ENCODE measurements at regions not wholly inside any gene's neighbourhood (a gene's known extent, or its start where the extent isn't known, plus 50 kb on each side); places are given as distances from the start of the nearest gene placed in this dataset.

- no peak for DNase-seq (ENCODE audit: low read depth, low spot score)
- Histone ChIP-seq H3K4me2 (ENCODE audit: low read length) (no peak overlapping the region), H3K4me3 (replicated peaks in 1 of 2; ENCODE audit: low read depth in 1 of 2, low read length in 2 of 2) (no peak overlapping the region), H3K9me2 (ENCODE audit: insufficient read depth) (no peaks in the 10 kb centered on the region), H2AFZ (ENCODE audit: low read depth, low read length, poor library complexity, severe bottlenecking) (no peak overlapping the region), H3K9me3 (ENCODE audit: control insufficient read depth in 1 of 2, insufficient read depth in 1 of 2, low read depth in 1 of 2, low read length in 2 of 2) (peaks cover 7 to 22% of the 10 kb centered on the region in 2 experiments; a peak in 3 of 4 replicates), H3K36me3 (ENCODE audit: control insufficient read depth in 1 of 2, insufficient read depth in 2 of 2, low read length in 2 of 2) (no peaks in the 10 kb centered on the region), H3K27ac (ENCODE audit: low read depth, low read length) (no peak overlapping the region), H4K20me1 (ENCODE audit: insufficient read depth) (no peaks in the 10 kb centered on the region), H3K9ac (ENCODE audit: low read length) (no peak overlapping the region), H3K27me3 (ENCODE audit: insufficient read depth, low read length) (no peaks in the 10 kb centered on the region), H3K79me2 (ENCODE audit: insufficient read depth, low read length) (no peaks in the 10 kb centered on the region), H3K4me1 (ENCODE audit: control insufficient read depth in 1 of 2, insufficient read depth in 2 of 2, low read length in 2 of 2) (no peaks in the 10 kb centered on the region)
- TF ChIP-seq CBX3 (IDR thresholded peaks at IDR 0.05; ENCODE audit: low read depth): no peak
- TF ChIP-seq, protein P1, sequence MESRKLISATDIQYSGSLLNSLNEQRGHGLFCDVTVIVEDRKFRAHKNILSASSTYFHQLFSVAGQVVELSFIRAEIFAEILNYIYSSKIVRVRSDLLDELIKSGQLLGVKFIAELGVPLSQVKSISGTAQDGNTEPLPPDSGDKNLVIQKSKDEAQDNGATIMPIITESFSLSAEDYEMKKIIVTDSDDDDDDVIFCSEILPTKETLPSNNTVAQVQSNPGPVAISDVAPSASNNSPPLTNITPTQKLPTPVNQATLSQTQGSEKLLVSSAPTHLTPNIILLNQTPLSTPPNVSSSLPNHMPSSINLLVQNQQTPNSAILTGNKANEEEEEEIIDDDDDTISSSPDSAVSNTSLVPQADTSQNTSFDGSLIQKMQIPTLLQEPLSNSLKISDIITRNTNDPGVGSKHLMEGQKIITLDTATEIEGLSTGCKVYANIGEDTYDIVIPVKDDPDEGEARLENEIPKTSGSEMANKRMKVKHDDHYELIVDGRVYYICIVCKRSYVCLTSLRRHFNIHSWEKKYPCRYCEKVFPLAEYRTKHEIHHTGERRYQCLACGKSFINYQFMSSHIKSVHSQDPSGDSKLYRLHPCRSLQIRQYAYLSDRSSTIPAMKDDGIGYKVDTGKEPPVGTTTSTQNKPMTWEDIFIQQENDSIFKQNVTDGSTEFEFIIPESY (IDR thresholded peaks at IDR 0.05; ENCODE audit: extremely low read depth, insufficient replicate concordance, low read length): no peak
- no peak for TF ChIP-seq CTCF (IDR thresholded peaks at IDR 0.05 in 2 of 3, conservative IDR thresholded peaks at IDR 0.05 in 1 of 3; ENCODE audit: borderline replicate concordance in 1 of 3, insufficient read depth in 1 of 3, low read depth in 2 of 3, low read length in 2 of 3)
- TF ChIP-seq EZH2phosphoT487 (IDR thresholded peaks at IDR 0.05; ENCODE audit: borderline replicate concordance): no peak
- TF ChIP-seq EZH2 (IDR thresholded peaks at IDR 0.05): no peak
- no peak for TF ChIP-seq RAD21 (IDR thresholded peaks at IDR 0.05; ENCODE audit: low read depth)
- no peak for TF ChIP-seq ZNF274 (IDR thresholded peaks at IDR 0.05; ENCODE audit: low read depth, low read length)
- no peak for TF ChIP-seq SP1 (IDR thresholded peaks at IDR 0.05; ENCODE audit: low read depth)
- TF ChIP-seq, protein P2, sequence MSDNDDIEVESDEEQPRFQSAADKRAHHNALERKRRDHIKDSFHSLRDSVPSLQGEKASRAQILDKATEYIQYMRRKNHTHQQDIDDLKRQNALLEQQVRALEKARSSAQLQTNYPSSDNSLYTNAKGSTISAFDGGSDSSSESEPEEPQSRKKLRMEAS (IDR thresholded peaks at IDR 0.05): no peak
- TF ChIP-seq SRF (IDR thresholded peaks at IDR 0.05; ENCODE audit: low read depth): no peak
- TF ChIP-seq, protein P3, sequence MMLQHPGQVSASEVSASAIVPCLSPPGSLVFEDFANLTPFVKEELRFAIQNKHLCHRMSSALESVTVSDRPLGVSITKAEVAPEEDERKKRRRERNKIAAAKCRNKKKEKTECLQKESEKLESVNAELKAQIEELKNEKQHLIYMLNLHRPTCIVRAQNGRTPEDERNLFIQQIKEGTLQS (IDR thresholded peaks at IDR 0.05): no peak
- no peak for TF ChIP-seq REST (IDR thresholded peaks at IDR 0.05; ENCODE audit: low read depth)
- TF ChIP-seq SIN3A (IDR thresholded peaks at IDR 0.05; ENCODE audit: low read depth): no peak
- TF ChIP-seq TCF7L2 (IDR thresholded peaks at IDR 0.05; ENCODE audit: borderline replicate concordance, extremely low read depth, insufficient read depth, insufficient read length): no peak
- TF ChIP-seq POLR2A (IDR thresholded peaks at IDR 0.05; ENCODE audit: borderline replicate concordance, extremely low read depth, insufficient read depth, insufficient read length): no peak
- TF ChIP-seq CEBPB (IDR thresholded peaks at IDR 0.05; ENCODE audit: low read depth): no peak
- intact Hi-C loops (cut with micrococcal nuclease): no loop called here
- ATAC-seq: no peak
- RAD21 ChIA-PET (ENCODE audit: low non-redundant PET in 1 of 2, low total read pairs in 2 of 2, uncharacterized antibody in 2 of 2, unreplicated experiment in 2 of 2): no interaction called here
- no TSS peak for BruUV-seq (replicated peaks)
- POLR2A ChIA-PET: no interaction called here
- CTCF ChIA-PET: no interaction called here
These were observed 178.3 kb upstream of the IRX2 start for GRCh38 chr5:2929779-2930178.
